Naive thymus-derived CD4-positive, alpha-beta T cell (primary cell): ENCODE measurements at regions not wholly inside any gene's neighbourhood (a gene's known extent, or its start where the extent isn't known, plus 50 kb on each side); places are given as distances from the start of the nearest gene placed in this dataset.

Source experiments
- ATAC-seq: fragments of 150-1000 bp; cut with Tn5 transposase; 2 replicates; pipeline ENCODE4 v1.10.0; 2021; ENCODE audit warnings: mild to moderate bottlenecking, moderate library complexity
- CTCF ChIA-PET: fragments of 350-600 bp; sonication (Branson Sonifier 250); formaldehyde crosslinking; loops from one replicate; lab custom pipeline; 2021; ENCODE audit warnings: antibody characterized with exemption; lab: Charles Lee
- POLR2A ChIA-PET: fragments of 350-600 bp; sonication (Branson Sonifier 250); formaldehyde crosslinking; loops from one replicate; lab custom pipeline; 2021; ENCODE audit warnings: antibody characterized with exemption, inconsistent platforms; lab: Charles Lee
- DNase-seq, 9 donors: peaks; one replicate each; pipeline versions ENCODE4 v3.0.0 to v3.0.0-alpha.2; 2020 to 2022; ENCODE audit warnings: mixed read lengths in 1 of 9
- H3K27ac ChIP-seq: one replicate; pipeline ENCODE4 v1.7.0; 2013; ENCODE audit warnings: mild to moderate bottlenecking, low read depth, low read length, moderate library complexity
- H3K27me3 ChIP-seq, 2 donors: one replicate each; pipeline ENCODE4 v1.7.0; 2013; ENCODE audit warnings: low read length in 2 of 2, mild to moderate bottlenecking in 2 of 2, moderate library complexity in 2 of 2; ENCODE audit not compliant: control insufficient read depth in 2 of 2, insufficient read depth in 2 of 2
- H3K36me3 ChIP-seq, 3 experiments: 1 replicate in 2 of 3; 2 replicates in 1 of 3; pipeline ENCODE4 v1.7.0; 2013; ENCODE audit warnings: low read length in 3 of 3, mild to moderate bottlenecking in 3 of 3, moderate library complexity in 1 of 3; ENCODE audit not compliant: insufficient read depth in 3 of 3, control insufficient read depth in 2 of 3
- H3K4me1 ChIP-seq, 2 donors: one replicate each; pipeline ENCODE4 v1.7.0; 2013; ENCODE audit warnings: low read length in 2 of 2, mild to moderate bottlenecking in 2 of 2, moderate library complexity in 1 of 2; ENCODE audit not compliant: control insufficient read depth in 2 of 2, insufficient read depth in 2 of 2
- H3K4me3 ChIP-seq: 2 replicates; pipeline ENCODE4 v1.7.0; 2013; ENCODE audit warnings: mild to moderate bottlenecking, low read length
- H3K9me3 ChIP-seq, 3 experiments: 1 replicate in 2 of 3; 2 replicates in 1 of 3; pipeline ENCODE4 v1.7.0; 2013; ENCODE audit warnings: low read length in 3 of 3; ENCODE audit not compliant: control insufficient read depth in 2 of 3
- H3K27ac Mint-ChIP-seq, 9 donors: one replicate each; pipeline ENCODE4 v1.8.0; 2020 to 2022; ENCODE audit warnings: mixed read lengths in 9 of 9, mild to moderate bottlenecking in 8 of 9, moderate library complexity in 5 of 9, inconsistent platforms in 2 of 9
- H3K27me3 Mint-ChIP-seq, 5 donors: one replicate each; pipeline ENCODE4 v1.8.0; 2021 to 2022; ENCODE audit warnings: mixed read lengths in 5 of 5, mild to moderate bottlenecking in 1 of 5
- H3K36me3 Mint-ChIP-seq, 5 donors: one replicate each; pipeline ENCODE4 v1.8.0; 2020 to 2022; ENCODE audit warnings: mixed read lengths in 5 of 5, mild to moderate bottlenecking in 3 of 5, inconsistent platforms in 1 of 5
- H3K4me1 Mint-ChIP-seq, 7 donors: one replicate each; pipeline ENCODE4 v1.8.0; 2020 to 2022; ENCODE audit warnings: mixed read lengths in 7 of 7, mild to moderate bottlenecking in 3 of 7, inconsistent platforms in 1 of 7
- H3K4me3 Mint-ChIP-seq, 10 donors: one replicate each; pipeline ENCODE4 v1.8.0; 2020 to 2022; ENCODE audit warnings: mild to moderate bottlenecking in 10 of 10, mixed read lengths in 10 of 10, moderate library complexity in 6 of 10, inconsistent platforms in 2 of 10
- H3K9me3 Mint-ChIP-seq, 11 donors: one replicate each; pipeline ENCODE4 v1.8.0; 2020 to 2022; ENCODE audit warnings: mixed read lengths in 11 of 11, mild to moderate bottlenecking in 4 of 11, inconsistent platforms in 1 of 11, moderate library complexity in 1 of 11
- intact Hi-C, 2 donors: fragments of 100-400 bp; cut with micrococcal nuclease; formaldehyde crosslinking; loops; one replicate each; pipeline ENCODE4 v1.15.1; 2023

DNA sequence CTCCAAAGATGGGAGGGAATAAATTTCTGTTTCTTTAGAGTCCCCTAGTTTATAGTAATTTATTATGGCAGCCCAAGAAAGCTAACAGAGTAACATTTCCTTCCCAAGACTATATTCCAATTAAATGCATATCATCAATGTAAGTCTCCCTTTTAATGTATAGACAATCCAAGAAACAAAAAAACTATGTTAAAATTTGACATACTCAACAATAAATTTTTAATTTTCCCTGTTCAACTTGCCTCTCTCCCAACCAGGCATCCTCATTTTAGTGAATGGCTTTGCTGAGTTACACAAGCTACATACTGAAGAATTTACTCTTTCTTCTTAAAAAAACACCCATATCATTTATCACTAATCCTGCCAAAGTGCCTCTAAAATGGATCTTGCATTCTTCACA, 1357.7 kb downstream of the PCDH9 start:
- CTCF ChIA-PET: no interaction called here
- POLR2A ChIA-PET: no interaction called here
- no peaks in the 10 kb centered on the region for H3K27me3 ChIP-seq
- no peaks in the 10 kb centered on the region for H3K36me3 ChIP-seq
- no peaks in the 10 kb centered on the region for H3K27me3 Mint-ChIP-seq
- H3K9me3 ChIP-seq: no peaks in the 10 kb centered on the region
- peaks cover 0 to 17% (median 3%) of the 10 kb centered on the region in 11 donors for H3K9me3 Mint-ChIP-seq
- H3K36me3 Mint-ChIP-seq: no peaks in the 10 kb centered on the region
- DNase-seq (no peak), ATAC-seq (no peak)
- no peaks in the 10 kb centered on the region for H3K4me1 ChIP-seq
- H3K27ac ChIP-seq: no peak overlapping the region
- H3K27ac Mint-ChIP-seq: no peak overlapping the region
- no peak overlapping the region for H3K4me3 Mint-ChIP-seq
- H3K4me1 Mint-ChIP-seq: no peaks in the 10 kb centered on the region
- intact Hi-C loops: no loop called here
- H3K4me3 ChIP-seq: no peak overlapping the region

- intact Hi-C loops: no loop called here
- no peaks in the 10 kb centered on the region for H3K4me1 ChIP-seq
- peaks cover 0 to 5% (median 0%) of the 10 kb centered on the region in 3 experiments for H3K9me3 ChIP-seq
- DNase-seq: no peak
- H3K27me3 ChIP-seq: no peaks in the 10 kb centered on the region
- Mint-ChIP-seq H3K27me3 (no peaks in the 10 kb centered on the region), H3K27ac (no peak overlapping the region), H3K4me1 (no peaks in the 10 kb centered on the region), H3K9me3 (peaks cover 0 to 22% (median 5%) of the 10 kb centered on the region in 11 donors), H3K36me3 (no peaks in the 10 kb centered on the region), H3K4me3 (no peak overlapping the region)
- no peaks in the 10 kb centered on the region for H3K36me3 ChIP-seq
- ChIA-PET POLR2A (no interaction called here), CTCF (no interaction called here)
- no peak for ATAC-seq
- no peak overlapping the region for H3K27ac ChIP-seq
- H3K4me3 ChIP-seq: no peak overlapping the region
Measured at GRCh38 chr13:65868884-65869283, 1361.3 kb downstream of the PCDH9 start.

DNA sequence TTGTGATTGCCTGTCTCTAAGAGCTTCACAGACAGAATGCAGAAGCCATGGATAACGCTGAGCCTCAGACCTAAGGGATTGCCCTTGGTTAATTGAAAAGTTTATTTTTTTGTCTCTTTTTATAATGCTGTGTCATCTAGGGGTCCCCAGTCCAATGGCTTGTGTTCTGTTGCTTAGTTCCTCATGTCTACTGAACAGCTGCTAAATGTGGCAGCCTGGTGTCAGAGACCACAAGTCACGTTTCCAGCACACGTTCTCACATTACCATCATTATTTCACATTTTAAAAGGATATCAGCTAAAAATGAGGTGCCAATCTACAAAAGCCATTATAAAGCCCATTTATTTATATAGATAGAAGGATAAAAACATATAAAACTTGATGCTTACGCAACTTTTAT, 1362.0 kb downstream of the PCDH9 start:
- H3K36me3 Mint-ChIP-seq: no peaks in the 10 kb centered on the region
- no peaks in the 10 kb centered on the region for H3K36me3 ChIP-seq
- no peak overlapping the region for H3K4me3 Mint-ChIP-seq
- DNase-seq (no peak), ATAC-seq (no peak)
- no peaks in the 10 kb centered on the region for H3K4me1 ChIP-seq
- H3K27ac ChIP-seq: no peak overlapping the region
- CTCF ChIA-PET: no interaction called here
- POLR2A ChIA-PET: no interaction called here
- peaks cover 0 to 5% (median 0%) of the 10 kb centered on the region in 3 experiments for H3K9me3 ChIP-seq
- H3K27ac Mint-ChIP-seq: no peak overlapping the region
- intact Hi-C loops: no loop called here
- H3K27me3 ChIP-seq: no peaks in the 10 kb centered on the region
- no peaks in the 10 kb centered on the region for H3K27me3 Mint-ChIP-seq
- peaks cover 0 to 19% (median 5%) of the 10 kb centered on the region in 11 donors for H3K9me3 Mint-ChIP-seq
- H3K4me1 Mint-ChIP-seq: no peaks in the 10 kb centered on the region
- H3K4me3 ChIP-seq: no peak overlapping the region

DNA sequence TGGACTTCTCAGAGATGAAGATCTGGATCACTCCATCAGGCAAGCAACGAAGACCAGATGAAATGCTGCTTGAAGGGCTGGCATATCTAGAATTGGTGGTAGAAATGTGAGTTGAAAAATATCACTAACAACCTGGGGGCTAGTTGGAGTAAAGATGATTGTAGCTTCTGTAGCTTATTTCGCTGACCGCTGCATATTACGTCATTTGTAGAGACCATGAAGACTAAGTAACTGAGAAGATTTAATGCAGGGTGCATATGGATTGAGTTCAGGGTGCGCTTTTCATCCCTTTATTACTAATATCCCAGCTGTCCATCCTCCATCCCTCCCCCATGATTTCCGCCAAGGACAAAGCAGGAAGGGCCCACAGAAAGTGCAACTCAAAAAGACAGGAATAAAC, 1364.0 kb downstream of the PCDH9 start:
- no peak overlapping the region for H3K4me3 Mint-ChIP-seq
- no peaks in the 10 kb centered on the region for H3K4me1 ChIP-seq
- intact Hi-C loops: no loop called here

DNA sequence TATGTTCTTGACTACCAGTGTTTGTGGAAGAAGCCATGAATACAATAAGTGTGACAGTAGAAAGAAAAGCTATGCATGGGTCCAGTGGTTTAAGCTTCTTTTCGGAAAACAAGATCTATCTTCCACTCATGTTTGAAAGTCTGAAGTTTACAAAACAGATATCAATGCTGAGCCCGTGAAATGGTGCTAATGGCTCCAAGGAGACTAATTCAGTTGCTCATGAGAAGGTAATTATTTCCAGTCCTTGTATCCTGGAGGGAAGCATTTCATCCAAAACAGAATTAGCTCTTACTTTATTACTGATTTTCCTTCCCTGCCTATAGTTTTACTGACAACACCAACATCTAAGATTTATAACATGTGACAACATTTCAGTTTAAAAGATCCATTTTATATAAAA, 1364.9 kb downstream of the PCDH9 start:
- H3K4me1 Mint-ChIP-seq: no peaks in the 10 kb centered on the region
- DNase-seq (no peak), ATAC-seq (no peak)
- no peaks in the 10 kb centered on the region for H3K27me3 Mint-ChIP-seq
- ChIA-PET CTCF (no interaction called here), POLR2A (no interaction called here)
- peaks cover 0 to 5% (median 0%) of the 10 kb centered on the region in 3 experiments for H3K9me3 ChIP-seq
- no peaks in the 10 kb centered on the region for H3K4me1 ChIP-seq
- H3K27ac Mint-ChIP-seq: no peak overlapping the region
- no peak overlapping the region for H3K27ac ChIP-seq
- no peaks in the 10 kb centered on the region for H3K36me3 ChIP-seq
- no peak overlapping the region for H3K4me3 ChIP-seq
- intact Hi-C loops: no loop called here
- no peak overlapping the region for H3K4me3 Mint-ChIP-seq
- peaks cover 0 to 13% (median 3%) of the 10 kb centered on the region in 11 donors for H3K9me3 Mint-ChIP-seq
- H3K27me3 ChIP-seq: no peaks in the 10 kb centered on the region
- no peaks in the 10 kb centered on the region for H3K36me3 Mint-ChIP-seq

More for the DNA sequence above, 1364.0 kb downstream of the PCDH9 start:
- H3K27ac Mint-ChIP-seq: no peak overlapping the region
- DNase-seq (no peak), ATAC-seq (no peak)
- no peaks in the 10 kb centered on the region for H3K4me1 Mint-ChIP-seq
- Histone ChIP-seq H3K27me3 (no peaks in the 10 kb centered on the region), H3K27ac (no peak overlapping the region), H3K9me3 (peaks cover 0 to 5% (median 0%) of the 10 kb centered on the region in 3 experiments), H3K36me3 (no peaks in the 10 kb centered on the region), H3K4me3 (no peak overlapping the region)
- CTCF ChIA-PET: no interaction called here
- no peaks in the 10 kb centered on the region for H3K36me3 Mint-ChIP-seq
- POLR2A ChIA-PET: no interaction called here
- H3K27me3 Mint-ChIP-seq: no peaks in the 10 kb centered on the region
- peaks cover 0 to 14% (median 5%) of the 10 kb centered on the region in 11 donors for H3K9me3 Mint-ChIP-seq

DNA sequence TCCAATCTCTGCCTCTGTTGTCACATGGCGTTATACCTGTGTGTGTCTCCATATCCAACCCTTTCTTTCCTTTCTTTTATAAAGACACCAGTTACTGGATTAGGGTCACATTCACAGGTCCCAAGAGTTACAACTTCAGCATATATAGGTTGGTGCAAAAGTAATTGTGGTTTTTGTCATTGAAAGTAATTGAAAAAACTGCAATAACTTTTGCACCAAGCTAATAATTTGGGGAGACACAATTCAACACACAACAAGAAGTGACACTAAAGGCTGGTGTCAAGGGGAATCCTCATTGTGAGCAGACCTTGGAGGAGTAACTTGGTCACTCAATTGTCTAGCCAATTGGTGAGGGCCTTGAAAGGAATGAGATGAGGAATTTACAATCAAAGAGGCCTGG, 1366.1 kb downstream of the PCDH9 start:
- POLR2A ChIA-PET: no interaction called here
- CTCF ChIA-PET: no interaction called here
- DNase-seq (no peak), ATAC-seq (no peak)
- H3K36me3 ChIP-seq: no peaks in the 10 kb centered on the region
- H3K36me3 Mint-ChIP-seq: no peaks in the 10 kb centered on the region
- H3K9me3 Mint-ChIP-seq: peaks cover 0 to 19% (median 3%) of the 10 kb centered on the region in 11 donors
- no peaks in the 10 kb centered on the region for H3K4me1 ChIP-seq
- no peaks in the 10 kb centered on the region for H3K27me3 Mint-ChIP-seq
- H3K27ac ChIP-seq: no peak overlapping the region
- intact Hi-C loops: no loop called here
- no peaks in the 10 kb centered on the region for H3K4me1 Mint-ChIP-seq
- H3K9me3 ChIP-seq: peaks cover 0 to 5% (median 0%) of the 10 kb centered on the region in 3 experiments
- no peaks in the 10 kb centered on the region for H3K27me3 ChIP-seq
- no peak overlapping the region for H3K4me3 ChIP-seq
- H3K4me3 Mint-ChIP-seq: no peak overlapping the region
- no peak overlapping the region for H3K27ac Mint-ChIP-seq

- DNase-seq (no peak), ATAC-seq (no peak)
- no peak overlapping the region for H3K27ac Mint-ChIP-seq
- H3K27ac ChIP-seq: no peak overlapping the region
- CTCF ChIA-PET: no interaction called here
- POLR2A ChIA-PET: interaction anchor here (0.6 kb wide), 1 partner anchor 10 kb away, joined by 3 read pairs; no protein-coding TSS in a partner anchor
- no peak overlapping the region for H3K4me3 Mint-ChIP-seq
- no peaks in the 10 kb centered on the region for H3K9me3 ChIP-seq
- no peaks in the 10 kb centered on the region for H3K36me3 ChIP-seq
- no peaks in the 10 kb centered on the region for H3K27me3 ChIP-seq
- H3K4me1 ChIP-seq: no peaks in the 10 kb centered on the region
- no peak overlapping the region for H3K4me3 ChIP-seq
- intact Hi-C loops: no loop called here
- no peaks in the 10 kb centered on the region for H3K27me3 Mint-ChIP-seq
- H3K9me3 Mint-ChIP-seq: peaks cover 0 to 16% (median 0%) of the 10 kb centered on the region in 11 donors
- H3K4me1 Mint-ChIP-seq: no peaks in the 10 kb centered on the region
- no peaks in the 10 kb centered on the region for H3K36me3 Mint-ChIP-seq
Measured at GRCh38 chr13:65860306-65860705, 1369.8 kb downstream of the PCDH9 start.
